Trophoblast cell (in vitro differentiated cells and primary cell): ENCODE measurements at regions not wholly inside any gene's neighbourhood (a gene's known extent, or its start where the extent isn't known, plus 50 kb on each side); places are given as distances from the start of the nearest gene placed in this dataset.

Experiments used
- DNase-seq, 2 donors: peaks; one replicate each; pipeline ENCODE4 v3.0.0-alpha.2; 2016
- H2AFZ ChIP-seq: 2 replicates; pipeline ENCODE4 v1.6.1; 2013; ENCODE audit warnings: low read length, moderate library complexity, mild to moderate bottlenecking; ENCODE audit not compliant: insufficient read depth, poor library complexity
- H2AK5ac ChIP-seq: 2 replicates; pipeline ENCODE4 v1.6.1; 2013; ENCODE audit warnings: mild to moderate bottlenecking, low read length
- H2BK120ac ChIP-seq: 2 replicates; pipeline ENCODE4 v1.6.1; 2013; ENCODE audit warnings: low read length, mild to moderate bottlenecking, moderate library complexity; ENCODE audit not compliant: insufficient read depth, poor library complexity
- H2BK12ac ChIP-seq: 2 replicates; pipeline ENCODE4 v1.6.1; 2013; ENCODE audit warnings: mild to moderate bottlenecking, low read length, moderate library complexity
- H2BK5ac ChIP-seq: 2 replicates; pipeline ENCODE4 v1.6.1; 2013; ENCODE audit warnings: low read length, low read depth, moderate library complexity, mild to moderate bottlenecking; ENCODE audit not compliant: poor library complexity
- H3K14ac ChIP-seq: 2 replicates; pipeline ENCODE4 v1.6.1; 2013; ENCODE audit warnings: mild to moderate bottlenecking, low read length
- H3K18ac ChIP-seq: 2 replicates; pipeline ENCODE4 v1.6.1; 2013; ENCODE audit warnings: mild to moderate bottlenecking, low read length
- H3K23ac ChIP-seq: 2 replicates; pipeline ENCODE4 v1.6.1; 2013; ENCODE audit warnings: low read length
- H3K27ac ChIP-seq: 2 replicates; pipeline ENCODE4 v1.5.1; 2013; ENCODE audit warnings: low read depth, mild to moderate bottlenecking, inconsistent platforms, low read length, moderate library complexity
- H3K27me3 ChIP-seq: 2 replicates; pipeline ENCODE4 v1.6.1; 2013; ENCODE audit warnings: inconsistent platforms, mild to moderate bottlenecking, low read length, moderate library complexity; ENCODE audit not compliant: insufficient read depth
- H3K36me3 ChIP-seq, 2 experiments: 1 replicate in 1 of 2; 2 replicates in 1 of 2; pipeline ENCODE4 v1.6.1; 2013; ENCODE audit warnings: low read length in 2 of 2, mild to moderate bottlenecking in 2 of 2, moderate library complexity in 1 of 2; ENCODE audit not compliant: insufficient read depth in 2 of 2, control insufficient read depth in 1 of 2
- H3K4ac ChIP-seq: 2 replicates; pipeline ENCODE4 v1.6.1; 2013; ENCODE audit warnings: low read depth, mild to moderate bottlenecking, low read length, moderate library complexity
- H3K4me1 ChIP-seq, 2 experiments: 1 replicate in 1 of 2; 2 replicates in 1 of 2; pipeline ENCODE4 v1.6.1; 2013; ENCODE audit warnings: low read length in 2 of 2, mild to moderate bottlenecking in 2 of 2, moderate library complexity in 1 of 2; ENCODE audit not compliant: insufficient read depth in 2 of 2, control insufficient read depth in 1 of 2
- H3K4me2 ChIP-seq: 2 replicates; pipeline ENCODE4 v1.6.1; 2013; ENCODE audit warnings: inconsistent platforms, mild to moderate bottlenecking, low read length, moderate library complexity
- H3K4me3 ChIP-seq: 2 replicates; pipeline ENCODE4 v1.5.1; 2013; ENCODE audit warnings: mild to moderate bottlenecking, low read depth, low read length, inconsistent platforms
- H3K79me1 ChIP-seq: one replicate; pipeline ENCODE4 v1.6.1; 2013; ENCODE audit warnings: low read length
- H3K79me2 ChIP-seq: 2 replicates; pipeline ENCODE4 v1.6.1; 2013; ENCODE audit warnings: low read length, mild to moderate bottlenecking; ENCODE audit not compliant: control insufficient read depth, insufficient read depth, poor library complexity
- H3K9ac ChIP-seq: 2 replicates; pipeline ENCODE4 v1.6.1; 2013; ENCODE audit warnings: mild to moderate bottlenecking, low read length
- H3K9me3 ChIP-seq: 2 replicates; pipeline ENCODE4 v1.6.1; 2013; ENCODE audit warnings: low read depth, mild to moderate bottlenecking, control low read depth, inconsistent platforms, low read length; ENCODE audit not compliant: insufficient read depth
- H4K12ac ChIP-seq: 2 replicates; pipeline ENCODE4 v1.6.1; 2013; ENCODE audit warnings: low read depth, mild to moderate bottlenecking, low read length, moderate library complexity
- H4K8ac ChIP-seq: 2 replicates; pipeline ENCODE4 v1.6.1; 2013; ENCODE audit warnings: low read depth, mild to moderate bottlenecking, low read length, moderate library complexity
- H4K91ac ChIP-seq: one replicate; pipeline ENCODE4 v1.6.1; 2013; ENCODE audit warnings: low read depth, mild to moderate bottlenecking, low read length, moderate library complexity
- WGBS: extraction: QIAGEN DNeasy Blood & Tissue Kit; methylation state at CpG from one replicate; pipeline ENCODE4 v1.1.7; 2013; ENCODE audit warnings: missing lambda C conversion rate; ENCODE audit not compliant: insufficient read length, insufficient coverage; ENCODE audit errors: extremely low coverage; 5-methylcytosine and 5-hydroxymethylcytosine counted together

- no peak overlapping the region for H4K12ac ChIP-seq
- WGBS = no CpG with 5 or more reads among the region's 3 CpGs
- peaks cover 12% of the 10 kb centered on the region for H3K79me1 ChIP-seq
- peak; percentile 94 to 98 for DNase-seq
- no peak overlapping the region for H2BK120ac ChIP-seq
- no peak overlapping the region for H4K91ac ChIP-seq
- no peak overlapping the region for H3K4me2 ChIP-seq
- no peak overlapping the region for H2AFZ ChIP-seq
- H3K23ac ChIP-seq = no peak overlapping the region
- H3K4me3 ChIP-seq = no peak overlapping the region
- no peak overlapping the region for H2BK12ac ChIP-seq
- H3K36me3 ChIP-seq = peaks cover 0 to 7% of the 10 kb centered on the region in 2 experiments
- no peak overlapping the region for H4K8ac ChIP-seq
- no peak overlapping the region for H3K14ac ChIP-seq
- H3K18ac ChIP-seq = no peak overlapping the region
- H3K9ac ChIP-seq = no peak overlapping the region
- no peak overlapping the region for H2BK5ac ChIP-seq
- peaks cover 5% of the 10 kb centered on the region for H3K9me3 ChIP-seq
- peak overlapping the region; percentile 94 for H3K27ac ChIP-seq
- no peak overlapping the region for H2AK5ac ChIP-seq
- H3K4ac ChIP-seq = no peak overlapping the region
- H3K79me2 ChIP-seq = peaks cover 3% of the 10 kb centered on the region
- no peaks in the 10 kb centered on the region for H3K27me3 ChIP-seq
- H3K4me1 ChIP-seq = peaks cover 11 to 15% of the 10 kb centered on the region in 2 experiments
Measured at GRCh38 chr9:91119679-91120078, 242.0 kb downstream of the AUH start.

GRCh38 chr9:91120200-91120599, 241.5 kb downstream of the AUH start:
- Histone ChIP-seq H3K4me3 (no peak overlapping the region), H3K4ac (no peak overlapping the region), H3K9me3 (peaks cover 5% of the 10 kb centered on the region), H3K27me3 (no peaks in the 10 kb centered on the region), H3K9ac (no peak overlapping the region), H3K14ac (peak overlapping the region; percentile 95), H2BK5ac (peak overlapping the region; percentile 97), H3K27ac (peak overlapping the region; percentile 94), H3K36me3 (peaks cover 0 to 7% of the 10 kb centered on the region in 2 experiments), H4K12ac (no peak overlapping the region), H3K79me2 (peaks cover 3% of the 10 kb centered on the region), H3K4me2 (no peak overlapping the region), H2AFZ (no peak overlapping the region), H2BK12ac (peak overlapping the region; percentile 98), H3K23ac (no peak overlapping the region), H2BK120ac (peak overlapping the region; percentile 96), H3K79me1 (peaks cover 12% of the 10 kb centered on the region), H4K91ac (peak overlapping the region; percentile 97), H4K8ac (peak overlapping the region; percentile 61), H3K4me1 (peaks cover 11 to 15% of the 10 kb centered on the region in 2 experiments), H3K18ac (peak overlapping the region; percentile 57), H2AK5ac (peak overlapping the region; percentile 99)
- no peak for DNase-seq

GRCh38 chr9:91122755-91123154, 239.0 kb downstream of the AUH start:
- no peak for DNase-seq

GRCh38 chr9:91126761-91127445, 234.8 kb downstream of the AUH start:
- no peak overlapping the region for H2BK5ac ChIP-seq
- H3K14ac ChIP-seq = no peak overlapping the region
- DNase-seq = peak; percentile 56 to 82
- no peaks in the 10 kb centered on the region for H3K9me3 ChIP-seq
- H2BK12ac ChIP-seq = no peak overlapping the region
- no peak overlapping the region for H4K12ac ChIP-seq
- H3K4me2 ChIP-seq = no peak overlapping the region
- no peak overlapping the region for H3K4ac ChIP-seq
- H3K23ac ChIP-seq = no peak overlapping the region
- H2AK5ac ChIP-seq = no peak overlapping the region
- no peak overlapping the region for H3K4me3 ChIP-seq
- H3K79me1 ChIP-seq = no peaks in the 10 kb centered on the region
- H3K36me3 ChIP-seq = no peaks in the 10 kb centered on the region
- no peak overlapping the region for H3K27ac ChIP-seq
- WGBS = no CpG with 5 or more reads among the region's 10 CpGs
- no peak overlapping the region for H2BK120ac ChIP-seq
- H3K9ac ChIP-seq = no peak overlapping the region
- no peak overlapping the region for H4K8ac ChIP-seq
- no peak overlapping the region for H4K91ac ChIP-seq
- H3K79me2 ChIP-seq = no peaks in the 10 kb centered on the region
- H3K4me1 ChIP-seq = peaks cover 3 to 5% of the 10 kb centered on the region in 2 experiments
- no peaks in the 10 kb centered on the region for H3K27me3 ChIP-seq
- no peak overlapping the region for H2AFZ ChIP-seq
- H3K18ac ChIP-seq = no peak overlapping the region

More at GRCh38 chr9:91122755-91123154, 239.0 kb downstream of the AUH start:
- Histone ChIP-seq H2BK120ac (no peak overlapping the region), H3K18ac (no peak overlapping the region), H2AFZ (no peak overlapping the region), H3K79me1 (peaks cover 10% of the 10 kb centered on the region), H3K4ac (no peak overlapping the region), H3K27me3 (no peaks in the 10 kb centered on the region), H2BK12ac (no peak overlapping the region), H3K4me1 (peaks cover 13 to 15% of the 10 kb centered on the region in 2 experiments), H3K4me2 (no peak overlapping the region), H4K91ac (no peak overlapping the region), H3K4me3 (no peak overlapping the region), H4K12ac (no peak overlapping the region), H3K9ac (no peak overlapping the region), H3K36me3 (peaks cover 0 to under 1% of the 10 kb centered on the region in 2 experiments), H2AK5ac (no peak overlapping the region), H3K23ac (no peak overlapping the region), H3K27ac (no peak overlapping the region), H4K8ac (no peak overlapping the region), H3K79me2 (peaks cover 3% of the 10 kb centered on the region), H3K9me3 (no peaks in the 10 kb centered on the region), H3K14ac (no peak overlapping the region), H2BK5ac (no peak overlapping the region)
- no CpG with 5 or more reads among the region's 1 CpG for WGBS
